Medulla oblongata (tissue), 1 donor: ENCODE measurements at regions not wholly inside any gene's neighbourhood (a gene's known extent, or its start where the extent isn't known, plus 50 kb on each side); places are given as distances from the start of the nearest gene placed in this dataset.

Experiments used
- DNase-seq: peaks from one replicate; pipeline ENCODE4 v3.0.0-alpha.2; 2015; ENCODE audit errors: extremely low spot score

- no peak for DNase-seq
Observed at GRCh38 chr5:28215091-28215490, 1176.7 kb upstream of the CDH9 start.

GRCh38 chr5:28214292-28214691, 1175.9 kb upstream of the CDH9 start:
- DNase-seq: no peak

GRCh38 chr5:28208356-28208755, 1170.0 kb upstream of the CDH9 start:
- no peak for DNase-seq

DNA sequence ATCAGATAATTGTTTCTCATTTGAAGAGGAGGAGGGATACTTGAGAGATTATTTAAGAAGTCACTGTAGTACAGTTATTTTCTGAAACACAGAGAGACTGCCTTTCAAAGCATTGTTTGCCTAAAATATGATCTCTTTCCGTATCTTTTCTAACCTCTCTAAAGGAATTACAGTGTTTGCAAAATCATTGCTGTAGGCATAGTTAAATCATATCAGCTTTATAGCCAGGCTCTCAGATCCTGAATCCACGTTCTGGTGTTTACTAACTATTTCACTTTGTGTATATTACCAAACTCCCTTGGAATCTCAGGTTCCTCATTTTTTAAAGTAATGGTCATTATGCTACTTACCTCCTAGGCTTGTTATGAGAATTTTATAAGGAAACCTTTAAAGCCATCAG, 1151.6 kb upstream of the CDH9 start:
- no peak for DNase-seq

DNA sequence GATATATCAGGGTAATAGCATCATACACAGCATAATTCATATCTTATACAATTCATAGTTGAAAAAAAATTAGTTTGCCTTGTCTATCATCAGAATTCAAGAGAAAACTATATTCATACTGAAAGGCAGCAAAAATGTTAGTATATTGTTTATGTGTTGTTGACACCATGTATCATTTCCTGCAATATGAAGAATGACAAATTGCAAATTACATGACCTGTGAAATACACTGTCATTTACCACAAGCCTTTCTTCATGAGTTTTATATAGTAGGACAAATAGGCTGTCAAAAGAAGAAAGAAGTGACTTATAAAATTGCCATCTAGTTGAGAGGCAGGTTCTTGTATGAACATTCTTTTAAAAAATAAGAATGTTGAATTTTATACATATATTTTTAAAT, 1136.3 kb upstream of the CDH9 start:
- no peak for DNase-seq

GRCh38 chr5:28165096-28165495, 1126.7 kb upstream of the CDH9 start:
- peak; percentile 49 for DNase-seq

- no peak for DNase-seq
Observed at GRCh38 chr5:28164568-28164967, 1126.2 kb upstream of the CDH9 start.

DNA sequence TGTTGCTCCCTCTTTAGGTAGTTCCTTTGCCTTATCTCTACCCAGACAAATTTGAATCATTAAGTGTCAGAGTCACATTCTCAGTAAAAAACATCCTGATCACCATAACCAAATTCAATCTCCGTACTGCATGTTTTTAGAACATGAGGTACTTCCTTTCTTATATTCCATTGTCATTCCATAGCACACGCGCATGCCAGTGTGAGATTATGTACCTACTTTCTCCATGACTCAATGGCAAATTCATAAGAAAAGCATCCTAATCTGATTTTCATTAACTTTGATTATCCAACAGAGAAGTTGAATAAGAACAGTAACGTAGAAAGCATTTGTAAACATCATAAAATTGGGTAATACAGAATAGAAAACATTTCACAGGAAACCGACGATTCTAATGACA, 1118.6 kb upstream of the CDH9 start:
- no peak for DNase-seq

DNA sequence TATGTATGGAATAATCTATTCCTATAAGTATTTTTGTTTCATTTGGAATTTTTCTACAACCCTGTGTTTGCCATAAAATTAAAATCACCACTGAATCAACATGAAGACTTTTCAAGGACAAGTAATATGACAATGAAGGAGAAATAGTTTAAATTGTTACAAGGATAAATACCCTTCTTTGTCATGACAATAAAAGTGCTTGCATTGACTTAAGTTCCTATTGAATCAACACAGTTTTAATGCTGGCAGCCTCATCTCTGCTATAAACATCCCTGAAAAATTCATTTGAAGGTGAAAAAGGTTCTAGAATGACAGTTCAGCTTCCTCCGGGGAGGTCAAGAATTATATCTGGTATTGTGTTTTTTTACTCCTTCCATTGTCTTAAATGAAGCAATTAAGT, 1105.1 kb upstream of the CDH9 start:
- DNase-seq: no peak

GRCh38 chr5:28132151-28132550, 1093.8 kb upstream of the CDH9 start:
- no peak for DNase-seq

DNA sequence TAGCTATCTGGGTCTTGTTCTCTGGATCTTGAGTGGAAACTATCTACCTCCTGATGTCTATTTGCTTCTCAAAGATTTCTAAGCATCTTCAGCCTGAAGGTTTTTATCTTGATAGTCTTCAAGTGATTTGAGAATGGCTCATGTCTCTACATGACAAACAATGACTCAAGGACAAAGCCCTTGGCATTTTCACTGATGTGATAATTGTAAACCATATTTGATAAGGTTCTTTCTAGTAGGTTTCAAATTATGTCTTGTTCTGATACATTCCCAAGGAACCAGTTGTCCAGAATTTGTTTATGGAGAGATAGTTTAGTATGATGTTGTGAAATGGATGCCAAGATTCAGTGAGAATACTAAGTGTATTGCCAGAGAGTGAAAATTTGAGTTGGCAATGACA, 1079.3 kb upstream of the CDH9 start:
- no peak for DNase-seq

- no peak for DNase-seq
Observed at GRCh38 chr5:28117273-28117672, 1078.9 kb upstream of the CDH9 start.

GRCh38 chr5:28110781-28111180, 1072.4 kb upstream of the CDH9 start:
- DNase-seq: no peak

- DNase-seq: no peak
Observed at GRCh38 chr5:28104080-28104479, 1065.7 kb upstream of the CDH9 start.

GRCh38 chr5:28084069-28084468, 1045.7 kb upstream of the CDH9 start:
- no peak for DNase-seq

DNA sequence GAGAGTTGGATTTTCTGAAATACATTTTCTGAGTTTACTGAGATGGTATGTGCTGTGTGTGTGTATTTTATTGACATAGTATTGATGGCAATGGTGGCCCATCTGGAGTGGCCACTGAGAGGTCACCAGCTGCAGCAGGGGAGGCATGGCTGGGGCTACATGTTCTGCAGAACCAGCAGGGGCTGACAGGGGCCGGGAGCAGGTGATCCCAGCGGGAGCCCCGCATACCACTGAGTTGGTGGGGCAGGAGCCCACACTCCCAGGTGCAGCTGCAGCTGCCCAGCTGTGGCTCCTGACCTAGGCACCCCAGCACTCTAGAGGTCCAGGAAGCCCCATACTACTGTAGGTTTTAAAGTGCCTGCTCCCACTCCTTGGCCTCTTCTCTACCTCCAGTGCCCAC, 1044.2 kb upstream of the CDH9 start:
- no peak for DNase-seq

DNA sequence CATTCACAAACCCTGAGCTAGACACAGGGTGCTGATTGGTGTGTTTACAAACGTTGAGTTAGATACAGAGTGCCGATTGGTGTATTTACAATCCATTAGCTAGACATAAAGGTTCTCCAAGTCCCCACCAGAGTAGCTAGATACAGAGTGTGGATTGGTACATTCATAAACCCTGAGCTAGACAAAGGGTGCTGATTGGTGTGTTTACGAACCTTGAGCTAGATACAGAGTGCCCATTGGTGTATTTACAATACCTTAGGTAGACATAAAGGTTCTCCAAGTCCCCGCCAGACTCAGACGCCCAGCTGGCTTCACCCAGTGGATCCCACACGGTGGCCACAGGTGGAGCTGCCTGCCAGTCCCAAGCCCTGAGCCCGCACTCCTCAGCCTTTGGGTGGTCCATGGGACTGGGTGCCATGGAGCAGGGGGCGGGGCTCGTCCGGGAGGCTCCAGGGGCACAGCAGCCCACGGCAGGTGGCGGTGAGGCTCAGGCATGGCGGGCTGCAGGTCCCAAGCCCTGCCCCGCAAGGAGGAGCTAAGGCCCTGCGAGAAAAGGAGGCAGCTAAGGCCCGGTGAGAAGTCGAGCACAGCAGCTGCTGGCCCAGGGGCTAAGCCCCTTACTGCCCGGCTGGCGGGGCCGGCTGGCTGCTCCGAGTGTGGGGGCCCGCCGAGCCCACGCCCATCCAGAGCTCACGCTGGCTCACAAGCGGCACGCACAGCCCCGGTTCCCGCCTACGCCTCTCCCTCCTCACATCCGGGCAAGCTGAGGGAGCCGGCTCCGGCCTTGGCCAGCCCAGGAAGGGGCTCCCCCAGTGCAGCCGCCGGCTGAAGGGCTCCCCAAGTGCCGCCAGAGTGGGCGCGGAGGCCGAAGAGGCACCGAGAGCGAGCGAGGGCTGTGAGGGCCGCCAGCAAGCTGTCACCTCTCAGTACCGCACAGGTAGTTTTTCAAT, 1039.2 kb upstream of the CDH9 start:
- no peak for DNase-seq

DNA sequence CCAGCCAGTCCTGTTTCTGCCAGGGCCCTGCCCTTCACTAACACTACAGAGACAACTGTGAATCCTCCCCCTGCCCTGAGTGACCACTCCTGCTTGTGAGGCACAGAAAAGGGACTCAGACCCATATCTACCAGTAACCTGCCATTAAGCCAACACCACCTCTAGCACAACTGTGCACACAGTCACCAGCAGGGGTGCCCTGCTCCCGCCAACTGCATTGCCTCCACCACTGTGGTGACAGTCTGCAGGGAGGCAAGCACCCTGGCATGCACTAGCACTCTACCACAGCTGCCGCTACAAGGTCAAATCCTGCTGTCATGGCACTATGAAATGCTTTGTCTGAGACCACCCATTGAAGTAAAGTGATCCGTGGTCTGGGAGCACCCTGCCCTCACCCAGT, 1028.5 kb upstream of the CDH9 start:
- DNase-seq: no peak

- no peak for DNase-seq
Observed at GRCh38 chr5:28065656-28066055, 1027.3 kb upstream of the CDH9 start.

DNA sequence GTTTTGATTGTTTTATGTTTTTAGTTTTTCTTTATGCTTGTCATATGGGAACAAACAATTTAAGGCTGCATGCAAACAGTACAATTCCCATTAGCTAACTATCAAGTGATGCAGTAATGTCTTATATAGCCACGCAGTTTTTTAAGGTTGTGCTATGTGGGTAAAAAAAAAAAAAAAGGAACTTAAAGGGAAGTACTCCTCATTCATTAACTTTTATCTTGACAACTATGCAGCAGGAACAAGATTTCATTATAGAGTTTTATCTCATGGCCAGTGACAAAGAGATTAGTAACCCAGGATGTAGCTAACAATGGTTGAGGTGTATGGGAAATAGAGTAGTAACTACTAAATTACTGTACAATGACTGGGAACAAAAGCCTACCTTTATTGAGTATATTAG, 1008.2 kb upstream of the CDH9 start:
- DNase-seq: no peak

GRCh38 chr5:28027851-28028250, 989.5 kb upstream of the CDH9 start:
- no peak for DNase-seq

DNA sequence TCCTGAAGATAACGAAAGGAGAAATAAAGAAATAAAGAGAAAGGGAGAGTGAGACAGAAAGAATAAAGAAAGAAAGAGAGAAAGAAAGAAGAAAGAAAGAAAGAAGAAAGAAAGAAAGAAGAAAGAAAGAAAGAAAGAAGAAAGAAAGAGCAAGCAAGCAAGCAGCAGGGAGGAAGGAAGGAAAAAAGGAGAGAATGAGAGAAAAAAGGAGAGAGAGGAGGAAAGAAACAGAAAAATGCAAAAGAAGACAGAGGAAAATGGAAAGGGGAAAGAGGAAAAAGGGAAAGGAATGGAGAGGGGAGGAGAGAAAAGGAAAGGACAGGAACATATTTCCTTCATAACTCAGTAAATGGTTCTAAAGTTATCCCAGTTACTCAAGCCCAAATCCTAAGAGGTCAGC, 978.8 kb upstream of the CDH9 start:
- no peak for DNase-seq

- DNase-seq: no peak
Observed at GRCh38 chr5:28014779-28015178, 976.4 kb upstream of the CDH9 start.

DNA sequence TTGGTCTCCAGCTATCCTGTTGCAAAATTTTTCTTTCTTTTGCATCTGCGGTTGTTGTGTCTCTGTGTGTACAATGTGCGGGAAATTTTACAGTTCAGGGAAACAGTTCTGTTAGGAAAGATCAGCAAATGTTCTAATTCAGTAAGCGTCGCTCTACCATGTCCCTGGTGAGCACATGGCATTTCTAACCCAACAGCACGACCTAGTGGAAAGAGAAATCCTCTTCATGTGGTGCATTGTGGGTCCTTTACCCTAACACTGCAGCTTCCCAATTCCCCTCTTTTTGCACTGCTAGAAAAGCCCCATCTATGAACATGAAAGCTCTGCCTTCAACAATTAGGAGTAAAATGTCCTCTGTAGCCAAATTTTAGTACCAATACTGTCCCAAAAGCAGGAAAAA, 974.2 kb upstream of the CDH9 start:
- no peak for DNase-seq
